Cardiac muscle cell (in vitro differentiated cells and primary cell): ENCODE measurements at regions not wholly inside any gene's neighbourhood (a gene's known extent, or its start where the extent isn't known, plus 50 kb on each side); places are given as distances from the start of the nearest gene placed in this dataset.
A peak's percentile ranks its signal among the peaks of the same experiment; 100 is the strongest.

Source experiments
- DNase-seq, 2 donors: peaks; one replicate each; pipeline versions ENCODE4 v3.0.0 to v3.0.0-alpha.2; 2010 to 2017; ENCODE audit warnings: low read depth in 1 of 2, low spot score in 1 of 2
- H3K27ac ChIP-seq: fragments of 200-600 bp; sonication (generic); 2 replicates; pipeline ENCODE4 v1.5.1; 2016
- H3K27me3 ChIP-seq: fragments of 200-600 bp; sonication (generic); 2 replicates; pipeline ENCODE4 v1.6.0; 2016; ENCODE audit warnings: control low read depth
- H3K36me3 ChIP-seq: fragments of 200-600 bp; sonication (generic); 2 replicates; pipeline ENCODE4 v1.5.1; 2016; ENCODE audit warnings: control low read depth
- H3K4me1 ChIP-seq: fragments of 200-600 bp; sonication (generic); 2 replicates; pipeline ENCODE4 v1.8.1; 2017; ENCODE audit warnings: low read depth, mild to moderate bottlenecking, mixed run types
- H3K4me3 ChIP-seq: fragments of 200-600 bp; sonication (generic); 2 replicates; pipeline ENCODE4 v1.5.1; 2016; ENCODE audit warnings: mild to moderate bottlenecking
- H3K9me3 ChIP-seq: fragments of 200-600 bp; sonication (generic); 2 replicates; pipeline ENCODE4 v1.5.1; 2017; ENCODE audit warnings: low read depth, mild to moderate bottlenecking, control low read depth
- CTCF ChIP-seq: IDR thresholded peaks from 2 replicates; pipeline ENCODE4 v1.5.1; 2012; ENCODE audit warnings: low read depth, mild to moderate bottlenecking, low read length

GRCh38 chr6:141401851-141402250 lies 730.9 kb upstream of the GJE1 start:
- Histone ChIP-seq H3K4me1 (peaks cover 23% of the 10 kb centered on the region), H3K4me3 (no peak overlapping the region), H3K27ac (no peak overlapping the region), H3K36me3 (no peaks in the 10 kb centered on the region), H3K27me3 (no peaks in the 10 kb centered on the region), H3K9me3 (no peaks in the 10 kb centered on the region)
- no peak for DNase-seq
- no peak for TF ChIP-seq CTCF

- H3K4me1 ChIP-seq, result peaks cover 23% of the 10 kb centered on the region
- TF ChIP-seq CTCF, result no peak
- H3K27me3 ChIP-seq, result no peaks in the 10 kb centered on the region
- no peaks in the 10 kb centered on the region for H3K36me3 ChIP-seq
- H3K27ac ChIP-seq, result no peak overlapping the region
- DNase-seq, result peak in 1 of 2 donors; percentile 69
- H3K9me3 ChIP-seq, result no peaks in the 10 kb centered on the region
- no peak overlapping the region for H3K4me3 ChIP-seq
Measured at GRCh38 chr6:141401168-141401567, 731.6 kb upstream of the GJE1 start.

DNA sequence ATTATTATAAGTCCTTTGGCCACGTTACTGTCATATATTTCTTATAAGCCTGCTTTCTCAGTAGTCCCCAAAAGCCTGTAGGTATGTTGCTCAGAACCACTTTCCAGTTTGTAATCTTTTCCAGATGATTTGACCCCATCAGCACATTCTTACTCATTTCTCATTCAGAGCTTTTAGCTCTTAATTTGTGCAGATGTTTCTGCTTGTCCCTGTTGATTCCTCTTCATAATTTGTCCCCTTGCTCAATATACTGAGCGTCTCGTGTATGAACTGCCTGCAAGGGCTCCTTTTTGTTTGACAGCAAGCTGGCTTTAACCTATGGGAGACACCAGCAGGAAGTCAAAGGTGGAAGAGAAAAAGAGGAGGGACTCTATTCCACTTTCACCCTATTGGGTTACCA lies 733.8 kb upstream of the GJE1 start:
- no peaks in the 10 kb centered on the region for H3K27me3 ChIP-seq
- no peak overlapping the region for H3K4me3 ChIP-seq
- peaks cover 23% of the 10 kb centered on the region for H3K4me1 ChIP-seq
- DNase-seq, result no peak
- no peak overlapping the region for H3K27ac ChIP-seq
- no peak for TF ChIP-seq CTCF
- H3K36me3 ChIP-seq, result no peaks in the 10 kb centered on the region
- no peaks in the 10 kb centered on the region for H3K9me3 ChIP-seq

- Histone ChIP-seq H3K27me3 (no peaks in the 10 kb centered on the region), H3K4me1 (no peaks in the 10 kb centered on the region), H3K36me3 (no peaks in the 10 kb centered on the region), H3K9me3 (no peaks in the 10 kb centered on the region), H3K4me3 (no peak overlapping the region), H3K27ac (no peak overlapping the region)
- TF ChIP-seq CTCF, result no peak
- no peak for DNase-seq
Measured at GRCh38 chr6:141395443-141396008, 737.2 kb upstream of the GJE1 start.

GRCh38 chr6:141394565-141395051 lies 738.1 kb upstream of the GJE1 start:
- no peak for TF ChIP-seq CTCF
- Histone ChIP-seq H3K36me3 (no peaks in the 10 kb centered on the region), H3K4me1 (no peaks in the 10 kb centered on the region), H3K9me3 (no peaks in the 10 kb centered on the region), H3K27ac (no peak overlapping the region), H3K27me3 (no peaks in the 10 kb centered on the region), H3K4me3 (no peak overlapping the region)
- DNase-seq, result no peak
